ENCODE measurements at regions not wholly inside any gene's neighbourhood (a gene's known extent, or its start where the extent isn't known, plus 50 kb on each side); places are given as distances from the start of the nearest gene placed in this dataset.
A peak's percentile ranks its signal among the peaks of the same experiment; 100 is the strongest.

- Mint-ChIP-seq H3K9me3 (no peaks in the 10 kb centered on the region; the same call in 1 of the 2 replicates), H3K27me3 (ENCODE audit: insufficient read depth) (peaks cover 16% of the 10 kb centered on the region; the same call in 1 of the 2 replicates), H3K27ac (no peak overlapping the region), H3K4me3 (no peak overlapping the region), H3K36me3 (ENCODE audit: low read depth) (no peaks in the 10 kb centered on the region), H3K4me1 (ENCODE audit: low read depth) (peaks cover 10% of the 10 kb centered on the region)
- TF ChIP-seq, protein P1, sequence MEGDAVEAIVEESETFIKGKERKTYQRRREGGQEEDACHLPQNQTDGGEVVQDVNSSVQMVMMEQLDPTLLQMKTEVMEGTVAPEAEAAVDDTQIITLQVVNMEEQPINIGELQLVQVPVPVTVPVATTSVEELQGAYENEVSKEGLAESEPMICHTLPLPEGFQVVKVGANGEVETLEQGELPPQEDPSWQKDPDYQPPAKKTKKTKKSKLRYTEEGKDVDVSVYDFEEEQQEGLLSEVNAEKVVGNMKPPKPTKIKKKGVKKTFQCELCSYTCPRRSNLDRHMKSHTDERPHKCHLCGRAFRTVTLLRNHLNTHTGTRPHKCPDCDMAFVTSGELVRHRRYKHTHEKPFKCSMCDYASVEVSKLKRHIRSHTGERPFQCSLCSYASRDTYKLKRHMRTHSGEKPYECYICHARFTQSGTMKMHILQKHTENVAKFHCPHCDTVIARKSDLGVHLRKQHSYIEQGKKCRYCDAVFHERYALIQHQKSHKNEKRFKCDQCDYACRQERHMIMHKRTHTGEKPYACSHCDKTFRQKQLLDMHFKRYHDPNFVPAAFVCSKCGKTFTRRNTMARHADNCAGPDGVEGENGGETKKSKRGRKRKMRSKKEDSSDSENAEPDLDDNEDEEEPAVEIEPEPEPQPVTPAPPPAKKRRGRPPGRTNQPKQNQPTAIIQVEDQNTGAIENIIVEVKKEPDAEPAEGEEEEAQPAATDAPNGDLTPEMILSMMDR (IDR thresholded peaks at IDR 0.05), result no peak
- DNase-seq, result no peak
Observed at GRCh38 chrX:39555431-39555830, 542.3 kb downstream of the BCOR start.

- peaks cover 16% of the 10 kb centered on the region; the same call in 1 of the 2 replicates for H3K27me3 Mint-ChIP-seq (ENCODE audit: insufficient read depth)
- no peak overlapping the region for H3K27ac Mint-ChIP-seq
- H3K4me3 Mint-ChIP-seq, result no peak overlapping the region
- H3K4me1 Mint-ChIP-seq (ENCODE audit: low read depth), result peaks cover 10% of the 10 kb centered on the region
- no peaks in the 10 kb centered on the region for H3K36me3 Mint-ChIP-seq (ENCODE audit: low read depth)
- DNase-seq, result no peak
- TF ChIP-seq, protein P1 (IDR thresholded peaks at IDR 0.05), result no peak
- H3K9me3 Mint-ChIP-seq, result no peaks in the 10 kb centered on the region; the same call in 1 of the 2 replicates
Observed at GRCh38 chrX:39556056-39556455, 541.7 kb downstream of the BCOR start.

DNA sequence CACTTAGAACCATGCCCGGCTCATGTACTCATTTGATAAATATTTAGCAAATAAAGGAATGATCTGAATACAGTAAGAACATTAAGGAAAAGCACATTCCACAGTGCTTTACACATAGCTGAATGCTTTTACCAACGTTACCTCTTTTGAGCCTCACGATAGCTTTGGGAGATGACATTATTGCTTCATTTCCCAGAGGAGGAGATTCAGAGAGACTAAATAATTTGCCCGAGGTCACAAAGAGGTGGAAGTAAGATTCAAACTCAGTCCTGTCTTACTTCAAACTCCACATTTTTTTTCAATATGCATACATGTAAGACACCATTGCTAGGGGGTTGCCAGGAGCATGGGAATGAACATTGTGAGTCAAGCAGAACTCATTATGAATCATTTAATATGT is 538.5 kb downstream of the BCOR start:
- peak; percentile 2 for DNase-seq
- Mint-ChIP-seq H3K4me1 (ENCODE audit: low read depth) (peaks cover 10% of the 10 kb centered on the region), H3K36me3 (ENCODE audit: low read depth) (no peaks in the 10 kb centered on the region), H3K9me3 (no peaks in the 10 kb centered on the region; the same call in 1 of the 2 replicates), H3K4me3 (no peak overlapping the region), H3K27ac (no peak overlapping the region), H3K27me3 (ENCODE audit: insufficient read depth) (peaks cover 17% of the 10 kb centered on the region; the same call in 1 of the 2 replicates)
- TF ChIP-seq, protein P1 (IDR thresholded peaks at IDR 0.05), result no peak

DNA sequence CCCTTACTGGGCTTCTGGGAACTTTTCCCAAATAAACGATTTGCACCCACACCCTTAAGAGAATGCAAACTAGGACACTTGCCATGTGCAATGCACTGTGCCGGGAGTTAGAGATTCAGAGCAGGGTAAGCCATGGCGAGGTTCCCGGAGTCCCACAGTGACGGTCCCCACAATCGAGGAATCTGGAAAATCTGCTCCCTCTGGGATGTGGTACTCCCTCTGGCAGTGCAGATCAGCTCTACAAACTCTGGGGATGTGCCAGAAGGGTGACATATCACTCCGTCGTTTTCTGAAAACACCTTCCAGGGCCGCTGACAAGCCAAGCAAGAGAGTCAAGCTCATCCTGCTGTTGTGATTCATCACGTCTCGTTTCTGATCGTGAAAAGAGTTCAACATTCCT is 537.5 kb downstream of the BCOR start:
- H3K4me1 Mint-ChIP-seq (ENCODE audit: low read depth), result peaks cover 10% of the 10 kb centered on the region

DNA sequence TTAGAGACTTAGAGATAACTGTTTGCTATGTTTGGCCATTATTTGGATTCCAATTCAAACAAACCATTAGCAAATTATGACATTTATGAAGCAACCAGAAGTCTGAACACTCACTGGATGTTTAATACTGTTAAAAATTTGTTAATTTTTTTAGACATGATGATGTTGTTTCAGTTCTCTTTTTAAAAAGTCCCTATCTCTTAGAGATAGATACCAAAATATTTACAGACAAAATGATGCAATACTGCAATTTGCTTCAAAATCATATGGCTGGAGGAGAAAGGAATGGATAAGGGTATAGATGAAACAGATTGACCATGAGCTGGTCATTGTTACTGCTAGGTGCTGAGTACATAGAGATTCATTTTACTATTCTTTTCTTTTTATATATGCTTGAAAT is 534.6 kb downstream of the BCOR start:
- Mint-ChIP-seq H3K27ac (no peak overlapping the region), H3K9me3 (no peaks in the 10 kb centered on the region), H3K36me3 (ENCODE audit: low read depth) (no peaks in the 10 kb centered on the region), H3K27me3 (ENCODE audit: insufficient read depth) (peaks cover 10% of the 10 kb centered on the region; the same call in 1 of the 2 replicates), H3K4me3 (no peak overlapping the region), H3K4me1 (ENCODE audit: low read depth) (peaks cover 10% of the 10 kb centered on the region)
- TF ChIP-seq, protein P1 (IDR thresholded peaks at IDR 0.05), result no peak
- no peak for DNase-seq

More for the DNA sequence above, 537.5 kb downstream of the BCOR start:
- no peak overlapping the region for H3K4me3 Mint-ChIP-seq
- H3K36me3 Mint-ChIP-seq (ENCODE audit: low read depth), result no peaks in the 10 kb centered on the region
- TF ChIP-seq, protein P1 (IDR thresholded peaks at IDR 0.05), result no peak
- H3K9me3 Mint-ChIP-seq, result no peaks in the 10 kb centered on the region
- H3K27ac Mint-ChIP-seq, result no peak overlapping the region
- DNase-seq, result no peak
- H3K27me3 Mint-ChIP-seq (ENCODE audit: insufficient read depth), result peaks cover 16% of the 10 kb centered on the region; the same call in 1 of the 2 replicates

DNA sequence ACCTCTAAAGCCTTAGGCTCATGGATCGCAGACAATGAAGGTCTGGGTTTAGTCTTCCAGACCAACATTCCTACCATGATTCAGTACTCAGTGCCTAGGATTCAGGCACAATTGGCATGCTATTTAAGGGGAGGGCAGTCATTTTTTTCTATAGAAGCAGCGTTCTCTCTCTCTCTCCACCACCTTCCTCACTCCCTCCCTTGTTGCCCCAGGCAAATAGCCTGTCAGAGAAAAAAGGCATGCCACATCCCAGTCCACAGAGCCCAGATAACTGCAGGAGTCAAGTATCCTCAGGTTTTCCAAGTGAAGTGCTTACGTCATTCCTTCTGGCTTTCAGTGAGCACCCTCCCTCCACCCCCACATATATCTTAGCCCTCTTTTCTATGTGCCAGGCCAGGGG is 533.0 kb downstream of the BCOR start:
- H3K27ac Mint-ChIP-seq, result no peak overlapping the region
- no peak overlapping the region for H3K4me3 Mint-ChIP-seq
- TF ChIP-seq, protein P1 (IDR thresholded peaks at IDR 0.05), result no peak
- DNase-seq, result no peak
- H3K9me3 Mint-ChIP-seq, result no peaks in the 10 kb centered on the region
- no peaks in the 10 kb centered on the region for H3K4me1 Mint-ChIP-seq (ENCODE audit: low read depth)
- no peaks in the 10 kb centered on the region for H3K36me3 Mint-ChIP-seq (ENCODE audit: low read depth)
- peaks cover 8% of the 10 kb centered on the region; the same call in 1 of the 2 replicates for H3K27me3 Mint-ChIP-seq (ENCODE audit: insufficient read depth)

Data from HFFc6 (cell line).